Stimulated activated naive CD4-positive, alpha-beta T cell (primary cell): ENCODE measurements at regions not wholly inside any gene's neighbourhood (a gene's known extent, or its start where the extent isn't known, plus 50 kb on each side); places are given as distances from the start of the nearest gene placed in this dataset.
"Not testable (repeated sequence)": the region's sequence is repeated elsewhere in the genome, so short reads cannot be mapped to it uniquely, and the experiment has no call there.

Experiments used
- DNase-seq, 6 experiments: peaks; one replicate each; lab custom pipeline; 2025; lab: John Stamatoyannopoulos, UW

GRCh38 chr5:142542078-142542477 is 143.8 kb downstream of the FGF1 start:
- no peak for DNase-seq

GRCh38 chr5:142540922-142541422 is 144.9 kb downstream of the FGF1 start:
- DNase-seq = no peak

GRCh38 chr5:142539154-142539740 is 146.6 kb downstream of the FGF1 start:
- DNase-seq = no peak

GRCh38 chr5:142537938-142538337 is 148.0 kb downstream of the FGF1 start:
- DNase-seq = no peak

- no peak for DNase-seq
These were observed 153.1 kb downstream of the FGF1 start for GRCh38 chr5:142532781-142533176.

- no peak for DNase-seq
These were observed 153.7 kb downstream of the FGF1 start for GRCh38 chr5:142531977-142532780.

GRCh38 chr5:142530904-142531303 is 155.0 kb downstream of the FGF1 start:
- no peak for DNase-seq

GRCh38 chr5:142529626-142530278 is 156.1 kb downstream of the FGF1 start:
- DNase-seq = no peak

GRCh38 chr5:142527664-142528295 is 158.1 kb downstream of the FGF1 start:
- no peak for DNase-seq

GRCh38 chr5:142527234-142527633 is 158.7 kb downstream of the FGF1 start:
- no peak for DNase-seq

- no peak for DNase-seq
These were observed 162.9 kb downstream of the FGF1 start for GRCh38 chr5:142522983-142523382.

GRCh38 chr5:142521706-142522105 is 164.2 kb downstream of the FGF1 start:
- DNase-seq = no peak

GRCh38 chr5:142520885-142521284 is 165.0 kb downstream of the FGF1 start:
- DNase-seq = no peak

GRCh38 chr5:142519913-142520312 is 166.0 kb downstream of the FGF1 start:
- DNase-seq = not testable (repeated sequence)

GRCh38 chr5:142517840-142518239 is 168.1 kb downstream of the FGF1 start:
- DNase-seq = no peak

- no peak for DNase-seq
These were observed 169.2 kb downstream of the FGF1 start for GRCh38 chr5:142516732-142517131.

GRCh38 chr5:142515036-142515435 is 170.9 kb downstream of the FGF1 start:
- no peak for DNase-seq

- DNase-seq = no peak
These were observed 171.7 kb downstream of the FGF1 start for GRCh38 chr5:142514196-142514595.

GRCh38 chr5:142512043-142513042 is 173.5 kb downstream of the FGF1 start:
- no peak for DNase-seq

GRCh38 chr5:142511358-142511757 is 174.5 kb downstream of the FGF1 start:
- no peak for DNase-seq

- DNase-seq = no peak
These were observed 176.9 kb downstream of the FGF1 start for GRCh38 chr5:142509026-142509425.
